IMR-90 (cell line): ENCODE measurements at regions not wholly inside any gene's neighbourhood (a gene's known extent, or its start where the extent isn't known, plus 50 kb on each side); places are given as distances from the start of the nearest gene placed in this dataset.

Source experiments
- CEBPB ChIP-seq: IDR thresholded peaks from 2 replicates; pipeline ENCODE4 v1.6.1; 2012; ENCODE audit warnings: low read depth, low read length, improper control_type of control experiment
- CHD1 ChIP-seq: IDR thresholded peaks from 2 replicates; pipeline ENCODE4 v1.6.1; 2012; ENCODE audit warnings: low read depth, low read length, improper control_type of control experiment
- CTCF ChIP-seq: conservative IDR thresholded peaks from 2 replicates; pipeline ENCODE4 v1.5.1; 2012; ENCODE audit warnings: mild to moderate bottlenecking, low read depth, low read length, improper control_type of control experiment
- FOS ChIP-seq: fragments of 150-350 bp; IDR thresholded peaks from 2 replicates; pipeline ENCODE4 v1.6.1; 2016; ENCODE audit warnings: low read depth, low read length
- MAZ ChIP-seq: IDR thresholded peaks from 2 replicates; pipeline ENCODE4 v1.6.1; 2012; ENCODE audit warnings: low read depth, mild to moderate bottlenecking, low read length, improper control_type of control experiment, moderate library complexity, borderline replicate concordance
- MXI1 ChIP-seq: IDR thresholded peaks from 2 replicates; pipeline ENCODE4 v1.6.1; 2012; ENCODE audit warnings: low read depth, mild to moderate bottlenecking, low read length, moderate library complexity, borderline replicate concordance
- NFE2L2 ChIP-seq: fragments of 150-350 bp; IDR thresholded peaks from 2 replicates; pipeline ENCODE4 v1.6.1; 2016; ENCODE audit warnings: low read depth, mild to moderate bottlenecking, low read length
- POLR2A ChIP-seq: IDR thresholded peaks from 2 replicates; pipeline ENCODE4 v1.6.1; 2012; ENCODE audit warnings: mild to moderate bottlenecking, low read depth, low read length
- RAD21 ChIP-seq: IDR thresholded peaks from 2 replicates; pipeline ENCODE4 v1.6.1; 2012; ENCODE audit warnings: low read length, improper control_type of control experiment
- RCOR1 ChIP-seq: IDR thresholded peaks from 2 replicates; pipeline ENCODE4 v1.6.1; 2012; ENCODE audit warnings: mild to moderate bottlenecking, low read length, improper control_type of control experiment; ENCODE audit not compliant: insufficient replicate concordance
- RFX5 ChIP-seq: IDR thresholded peaks from 2 replicates; pipeline ENCODE4 v1.8.0; 2012; ENCODE audit warnings: low read depth, mild to moderate bottlenecking, low read length, moderate library complexity
- USF2 ChIP-seq: fragments of 150-350 bp; IDR thresholded peaks from 2 replicates; pipeline ENCODE4 v1.6.1; 2017; ENCODE audit warnings: mild to moderate bottlenecking, antibody characterized with exemption, low read length, low read depth

- no peak for TF ChIP-seq CTCF
- no peak for TF ChIP-seq CEBPB
- no peak for TF ChIP-seq POLR2A
- no peak for TF ChIP-seq CHD1
- no peak for TF ChIP-seq FOS
- no peak for TF ChIP-seq MAZ
- TF ChIP-seq RAD21, result no peak
- TF ChIP-seq RCOR1, result no peak
- TF ChIP-seq RFX5, result no peak
- no peak for TF ChIP-seq USF2
- no peak for TF ChIP-seq MXI1
- no peak for TF ChIP-seq NFE2L2
Observed at GRCh38 chr3:177484206-177484605, 286.9 kb upstream of the TBL1XR1 start.
